HG02938 (cell line): ENCODE measurements at regions not wholly inside any gene's neighbourhood (a gene's known extent, or its start where the extent isn't known, plus 50 kb on each side); places are given as distances from the start of the nearest gene placed in this dataset.

Experiments
- ATAC-seq: cut with Tn5 transposase; IDR thresholded peaks from one replicate; pipeline ENCODE4 v1.9.1; 2021; ENCODE audit warnings: mild to moderate bottlenecking, moderate library complexity; ENCODE audit not compliant: unreplicated experiment

DNA sequence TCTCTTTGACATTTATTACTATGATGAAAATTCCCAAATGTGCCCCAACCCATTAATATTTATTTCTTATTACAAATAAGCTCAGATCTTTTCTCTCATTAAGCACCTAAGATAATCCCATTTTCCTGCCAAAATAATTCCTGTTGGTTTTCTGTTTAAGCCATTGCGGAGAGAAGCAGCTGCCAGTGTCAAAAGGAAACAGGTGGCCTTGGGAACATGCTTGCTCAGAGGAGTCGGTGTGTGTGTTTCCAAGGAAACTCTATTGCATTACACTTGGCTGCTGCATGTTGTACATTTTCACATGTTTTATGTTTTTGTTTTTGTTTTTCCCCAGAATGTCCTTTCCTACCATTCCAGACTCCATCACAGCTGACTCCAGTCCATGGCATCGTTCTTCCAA is 56.4 kb downstream of the CD24 start:
- ATAC-seq: no peak

DNA sequence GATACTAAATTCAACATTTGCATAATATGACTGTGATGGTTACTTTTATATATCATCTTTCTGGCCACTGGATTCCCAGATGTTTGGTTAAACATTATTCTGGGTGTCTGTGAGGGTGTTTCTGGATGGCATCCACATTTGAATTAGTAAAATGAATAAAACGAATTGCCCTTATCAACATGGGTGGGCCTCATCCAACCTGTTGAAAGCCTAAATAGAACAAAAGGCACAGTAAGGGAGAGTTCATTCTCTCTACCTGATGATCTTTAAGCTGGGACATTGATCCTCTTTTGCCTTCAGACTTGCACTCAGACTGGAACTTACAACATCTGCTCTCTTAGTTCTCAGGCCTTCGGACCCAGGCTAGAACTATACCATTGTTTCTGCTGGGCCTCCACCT is 57.6 kb downstream of the CD24 start:
- no peak for ATAC-seq

DNA sequence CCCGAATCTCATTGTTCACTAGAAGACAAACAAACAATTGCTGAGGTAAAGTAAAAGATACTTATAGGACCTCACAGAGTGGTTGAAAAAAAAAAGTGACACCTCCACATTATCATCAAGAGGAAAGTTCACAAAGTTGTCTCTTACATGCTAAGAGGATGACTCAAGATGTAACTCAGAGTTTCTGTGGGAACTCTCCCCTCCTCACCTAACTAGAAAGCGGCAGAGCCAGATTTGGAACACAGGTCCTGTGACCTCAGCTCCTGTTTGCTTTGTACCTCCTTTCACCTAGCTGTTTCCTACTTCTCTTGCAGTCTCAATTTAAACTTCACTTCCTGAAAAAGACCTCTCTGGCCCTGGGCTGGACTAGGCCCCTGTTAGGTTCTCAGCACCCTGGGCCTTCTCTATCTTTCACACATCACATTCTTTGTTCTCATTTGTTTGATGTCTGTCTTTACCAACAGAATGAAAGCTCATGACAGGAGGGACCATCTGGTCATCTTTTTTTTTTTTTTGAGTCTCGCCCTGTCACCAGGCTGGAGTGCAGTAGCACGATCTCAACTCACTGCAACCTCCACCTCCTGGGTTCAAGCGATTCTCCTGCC is 60.8 kb downstream of the CD24 start:
- no peak for ATAC-seq

DNA sequence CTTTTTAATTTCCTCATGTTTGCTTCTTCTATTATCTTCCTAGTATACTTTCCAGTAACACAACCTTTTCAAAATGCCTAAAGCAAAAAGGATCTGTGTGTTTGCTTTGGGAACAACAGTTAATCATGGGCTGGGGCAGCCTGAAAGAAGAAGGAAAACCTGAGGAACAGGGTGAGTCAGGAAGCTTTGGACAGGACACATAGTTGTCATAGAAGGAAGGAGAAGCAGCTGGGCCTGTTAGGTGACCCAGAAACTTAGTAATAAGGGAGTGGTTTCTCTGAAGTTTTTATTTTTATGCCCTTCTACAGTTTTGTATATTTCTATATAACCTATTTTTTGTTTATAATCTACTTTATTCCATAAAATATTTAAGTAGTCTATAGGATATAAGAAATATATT is 61.4 kb downstream of the CD24 start:
- ATAC-seq: no peak

DNA sequence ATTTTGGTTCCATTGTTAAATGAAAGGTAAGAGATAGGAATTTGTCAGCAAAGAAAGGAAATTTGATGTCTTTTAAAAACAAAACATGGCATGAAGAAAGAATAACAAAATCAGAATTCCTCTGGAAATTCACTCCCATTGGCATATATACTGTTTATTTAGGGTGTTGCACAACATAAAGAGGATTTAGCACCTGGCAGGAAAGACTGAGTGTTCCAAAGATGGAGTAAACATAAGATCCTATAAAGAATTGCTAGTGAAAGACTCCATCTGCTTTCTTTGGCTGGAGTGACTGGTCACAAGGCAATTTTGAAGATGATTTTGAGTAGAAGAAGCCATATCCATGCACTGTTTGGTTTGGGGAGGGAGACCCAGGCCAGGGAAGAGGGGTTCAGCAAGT is 62.4 kb downstream of the CD24 start:
- ATAC-seq: no peak

DNA sequence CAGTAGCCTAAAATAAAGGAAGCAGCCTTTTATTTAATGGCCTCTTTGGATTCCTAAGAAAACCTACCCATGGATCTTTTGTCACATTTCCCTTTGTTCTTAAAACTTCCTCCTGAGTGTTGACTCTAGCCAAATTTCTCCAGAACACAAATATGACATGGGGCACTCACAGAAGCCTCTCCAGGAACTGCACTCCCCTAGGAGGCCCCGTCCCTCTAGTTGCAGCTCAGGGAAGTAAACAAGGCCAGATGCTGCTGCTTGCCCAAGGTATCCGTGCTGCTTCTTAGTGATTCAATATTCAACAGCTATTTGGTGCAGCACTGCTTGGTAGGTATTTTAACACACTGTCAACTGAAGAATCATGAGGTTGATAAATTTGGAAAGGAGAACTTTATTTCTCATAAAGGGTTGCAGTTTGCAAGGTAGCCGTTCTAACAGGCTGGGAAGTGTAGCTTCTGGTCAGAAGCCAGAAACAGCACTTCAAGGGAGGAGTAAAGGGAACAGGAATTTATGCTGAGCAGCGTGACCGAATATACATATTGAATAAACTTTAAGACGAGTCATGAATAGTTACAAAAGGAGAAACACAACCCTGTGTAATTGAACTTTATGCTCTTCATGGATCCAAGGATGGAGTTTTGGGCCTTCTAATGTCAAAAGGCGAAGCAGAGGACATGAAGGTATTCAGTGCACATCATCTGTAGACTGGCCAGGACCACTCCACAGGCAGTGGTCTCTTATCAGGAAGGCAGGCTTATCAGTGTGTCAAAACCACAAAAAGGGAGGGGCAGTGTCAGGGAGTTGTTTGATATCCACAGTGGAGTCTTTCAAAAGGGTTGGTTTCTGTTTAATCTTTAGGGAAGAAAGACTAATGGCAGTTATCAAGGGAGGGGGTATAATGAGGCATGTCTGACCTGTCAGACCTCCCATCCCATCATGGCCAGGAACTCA is 63.3 kb downstream of the CD24 start:
- ATAC-seq: no peak

DNA sequence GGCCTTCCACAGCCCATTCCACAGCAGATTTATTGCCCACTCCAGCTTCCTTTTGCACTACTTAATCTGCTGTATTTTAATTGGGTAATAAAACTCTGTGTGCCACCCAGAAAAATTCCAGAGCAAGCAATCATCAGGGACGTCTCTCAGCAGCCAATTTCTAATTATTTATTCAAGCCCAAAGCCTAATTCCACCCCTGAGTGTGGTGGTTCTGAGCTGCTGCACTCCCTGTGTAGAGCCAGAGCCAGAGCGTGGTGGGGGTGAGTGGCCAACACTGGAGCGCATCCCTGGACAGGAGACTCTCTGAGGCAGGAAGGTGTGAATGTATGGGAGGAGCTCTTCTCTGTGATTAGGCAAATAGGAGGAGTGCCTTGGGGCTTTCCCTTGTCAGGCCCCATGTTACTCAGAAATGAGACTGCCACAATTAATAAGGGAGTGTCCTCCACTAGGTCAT is 66.1 kb downstream of the CD24 start:
- ATAC-seq: no peak

DNA sequence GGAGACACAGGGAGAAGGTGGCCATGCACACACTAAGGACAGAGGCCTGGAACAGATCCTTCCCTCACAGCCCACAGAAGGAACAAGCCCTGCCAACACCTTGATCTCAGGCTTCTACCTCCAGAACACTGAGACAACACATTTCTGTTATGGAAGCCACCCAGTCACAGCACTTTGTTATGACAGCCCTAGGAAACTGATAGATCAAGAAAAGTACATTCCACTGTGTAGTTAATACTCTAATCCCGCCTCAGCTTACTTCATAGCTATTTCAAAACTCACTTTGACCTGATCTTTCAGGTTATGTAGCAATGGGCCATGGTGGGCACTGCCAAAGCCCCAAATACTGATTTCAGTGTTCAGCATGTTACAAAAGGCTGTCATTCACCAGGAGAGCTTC is 66.8 kb downstream of the CD24 start:
- ATAC-seq: no peak

DNA sequence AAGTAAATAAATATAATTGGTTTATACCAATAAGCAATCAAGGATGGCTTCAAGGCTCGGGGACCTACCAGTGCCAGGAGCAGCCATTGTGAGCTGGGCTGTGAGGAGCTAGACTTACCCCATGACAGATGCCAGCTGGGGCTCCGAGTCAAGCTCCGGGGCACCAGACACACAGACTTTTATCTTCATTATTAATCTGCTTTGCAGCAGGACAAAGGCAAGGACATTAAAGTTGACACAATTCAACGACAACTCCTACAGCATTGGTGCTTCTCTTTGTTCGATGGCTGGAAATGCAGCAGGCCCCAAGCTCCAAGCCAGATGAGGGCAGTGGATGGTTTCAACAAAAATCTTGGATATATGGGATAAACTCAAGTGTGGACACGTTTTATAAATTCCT is 68.3 kb downstream of the CD24 start:
- no peak for ATAC-seq

DNA sequence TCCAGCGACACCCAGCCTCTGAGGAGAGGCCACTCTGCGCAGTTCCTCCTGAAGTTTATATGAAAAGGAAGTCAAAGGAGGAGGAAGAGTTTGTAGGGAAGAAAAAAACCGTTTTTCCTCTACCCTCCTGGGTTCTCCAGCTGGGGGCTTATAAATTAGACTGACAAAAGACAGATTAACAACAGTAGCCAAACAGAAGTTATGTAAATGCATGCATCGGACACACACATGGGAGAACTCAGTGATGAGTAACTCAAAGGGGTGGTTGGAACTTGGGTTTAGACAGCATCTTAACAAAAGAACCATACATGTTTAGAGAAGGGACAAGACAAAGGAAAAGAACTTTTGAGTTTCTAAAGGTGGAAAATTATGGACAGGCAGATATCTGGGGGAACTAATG is 71.2 kb downstream of the CD24 start:
- ATAC-seq: no peak

DNA sequence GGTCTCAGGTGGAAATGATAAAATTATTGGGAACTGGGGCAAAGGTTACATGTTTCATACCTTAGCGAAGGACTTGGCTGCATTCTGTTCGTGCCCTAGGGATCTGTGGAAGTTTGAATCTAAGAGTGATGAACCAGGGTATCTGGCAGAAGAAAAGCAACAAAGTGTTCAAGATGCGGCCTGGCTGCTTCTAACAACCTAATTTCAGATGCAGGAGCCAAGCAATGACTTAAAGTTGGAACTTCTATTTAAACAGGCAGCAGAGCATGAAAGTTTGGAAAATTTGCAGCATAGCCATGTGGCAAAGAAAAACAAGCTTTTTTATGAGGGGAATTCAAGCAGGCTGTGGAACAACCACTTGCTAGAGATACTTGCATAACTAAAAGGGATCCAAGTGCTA is 73.5 kb downstream of the CD24 start:
- no peak for ATAC-seq

DNA sequence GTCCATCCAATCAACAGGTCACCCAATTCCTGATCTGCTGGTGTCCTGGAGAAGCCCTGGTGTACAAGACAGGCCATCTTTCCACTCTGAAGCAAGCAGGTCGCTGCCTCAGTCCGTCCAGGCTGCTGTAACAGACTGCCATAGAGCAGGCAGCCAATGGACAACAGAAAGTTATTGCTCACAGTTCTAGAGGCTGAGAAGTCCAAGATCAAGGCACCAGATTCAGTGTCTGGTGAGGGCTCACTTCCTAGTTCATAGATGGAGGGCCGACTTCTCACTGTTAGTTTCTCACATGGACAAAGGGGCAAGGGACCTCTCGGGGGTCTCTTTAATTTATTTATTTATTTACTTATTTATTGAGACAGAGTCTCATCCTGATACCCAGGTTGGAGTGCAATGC is 74.8 kb downstream of the CD24 start:
- no peak for ATAC-seq

DNA sequence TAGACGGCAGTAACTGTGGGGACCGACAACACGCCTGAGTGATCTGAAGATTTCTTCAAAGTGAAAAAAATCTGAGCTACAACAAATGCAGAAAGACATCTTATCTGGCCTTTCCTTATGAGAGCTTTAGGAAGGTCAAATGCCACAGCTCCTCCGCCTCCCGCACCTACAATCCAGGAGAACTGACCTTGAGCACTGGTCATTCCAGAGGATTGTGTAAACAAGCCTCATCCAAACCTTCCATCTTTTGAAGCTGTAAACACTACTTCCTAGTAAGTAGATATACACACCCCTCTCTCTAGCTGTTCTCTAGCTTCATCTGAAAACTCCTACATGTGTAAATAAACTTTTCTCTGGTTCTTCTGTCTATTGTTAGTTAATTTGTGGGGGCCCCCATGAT is 76.9 kb downstream of the CD24 start:
- no peak for ATAC-seq

DNA sequence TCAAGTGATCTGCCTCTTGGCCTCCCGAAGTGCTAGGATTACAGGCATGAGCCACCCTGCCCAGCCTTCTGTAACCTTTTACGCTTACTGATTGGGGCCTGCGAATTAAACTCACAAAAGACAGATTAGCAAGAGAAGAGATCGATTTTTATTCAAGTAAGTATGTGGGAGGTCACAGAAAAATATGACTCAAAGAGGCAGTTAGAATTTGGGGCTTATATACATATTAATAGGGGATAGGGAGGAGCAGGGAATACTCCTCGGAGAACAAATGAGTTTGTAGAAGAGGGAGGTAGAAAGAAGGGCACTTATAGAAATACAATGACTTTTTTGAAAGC is 78.9 kb downstream of the CD24 start:
- no peak for ATAC-seq

DNA sequence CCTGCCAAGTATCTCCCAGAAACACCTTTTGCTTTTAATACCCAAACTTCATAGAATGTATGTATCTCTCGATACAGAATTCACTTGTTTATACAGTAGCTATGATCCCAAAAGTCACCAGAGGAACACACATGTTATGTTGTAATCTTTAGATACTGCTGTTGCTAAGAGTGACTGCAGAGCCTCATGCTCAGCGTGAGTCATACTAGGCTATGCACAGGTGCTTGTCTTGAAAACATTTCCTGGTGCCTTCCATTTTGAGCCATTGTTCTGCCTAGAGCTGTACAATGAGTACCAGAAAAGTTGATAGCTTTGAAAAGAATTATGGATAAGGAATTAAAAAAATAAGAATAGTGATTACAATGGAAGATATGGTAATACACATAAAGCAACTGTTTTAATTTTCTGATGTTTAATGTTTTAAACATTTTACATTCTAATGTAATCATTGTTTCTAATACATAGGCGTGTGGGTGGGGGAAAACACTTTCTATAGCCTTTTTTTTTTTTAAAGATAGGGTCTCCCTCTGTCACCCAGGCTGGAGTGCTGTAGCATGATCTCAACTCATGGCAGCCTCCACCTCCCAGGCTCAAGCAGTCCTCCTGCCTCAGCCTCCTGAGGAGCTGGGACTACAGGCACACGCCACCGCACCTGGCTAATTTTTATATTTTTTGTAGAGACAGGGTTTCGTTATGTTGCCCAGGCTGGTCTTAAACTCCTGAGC is 79.4 kb downstream of the CD24 start:
- no peak for ATAC-seq

DNA sequence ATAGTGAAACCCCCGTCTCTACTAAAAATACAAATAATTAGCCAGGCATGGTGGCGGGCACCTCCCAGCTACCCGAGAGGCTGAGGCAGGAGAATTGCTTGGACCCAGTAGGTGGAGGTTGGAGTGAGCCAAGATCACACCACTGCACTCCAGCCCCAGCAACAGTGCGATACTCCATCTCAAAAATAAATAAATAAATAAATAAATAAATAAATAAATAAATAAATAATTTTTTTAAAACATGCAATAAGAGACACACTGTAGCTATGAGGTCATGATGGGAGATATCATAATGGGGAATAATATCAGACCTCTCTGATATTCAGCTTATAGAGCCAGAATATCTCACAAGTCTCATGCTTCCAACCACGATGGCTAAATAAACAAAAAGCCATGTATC is 82.3 kb downstream of the CD24 start:
- no peak for ATAC-seq

DNA sequence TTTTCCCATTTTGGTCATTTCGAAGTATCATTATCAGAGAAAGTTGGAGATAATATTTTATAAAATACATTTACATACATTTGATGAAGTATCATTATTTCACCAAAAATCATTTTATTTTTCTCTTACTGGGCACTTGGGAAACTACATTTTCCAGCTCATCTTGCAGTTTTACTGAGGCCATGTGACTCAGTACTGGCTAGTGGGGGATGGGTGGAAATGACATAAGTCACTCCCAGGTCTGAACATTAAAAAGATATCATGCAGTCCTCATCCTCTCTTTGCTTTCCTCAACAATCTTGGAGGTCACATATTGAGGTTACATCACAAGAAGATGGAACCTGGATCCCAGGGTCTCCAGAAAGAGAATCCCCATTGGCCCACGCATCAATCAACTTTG is 84.1 kb downstream of the CD24 start:
- ATAC-seq: no peak

DNA sequence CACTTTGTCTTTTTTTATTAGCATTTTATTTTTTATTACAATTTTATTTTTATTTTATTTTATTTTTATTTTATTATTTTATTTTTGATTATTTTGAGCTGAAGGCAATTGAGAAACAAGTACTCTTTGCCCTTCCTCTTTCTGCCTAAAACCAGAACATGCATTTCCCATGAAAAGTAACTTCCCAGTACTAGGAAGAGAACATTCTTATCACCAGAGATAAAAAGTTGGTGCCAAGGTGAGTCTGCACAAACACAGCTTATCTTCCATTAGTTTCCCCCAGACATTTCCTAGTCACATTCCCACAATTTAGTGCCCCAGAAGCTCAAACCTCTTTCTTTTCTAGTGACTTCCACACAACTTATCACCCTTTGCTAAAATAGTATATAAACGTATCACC is 84.8 kb downstream of the CD24 start:
- no peak for ATAC-seq

DNA sequence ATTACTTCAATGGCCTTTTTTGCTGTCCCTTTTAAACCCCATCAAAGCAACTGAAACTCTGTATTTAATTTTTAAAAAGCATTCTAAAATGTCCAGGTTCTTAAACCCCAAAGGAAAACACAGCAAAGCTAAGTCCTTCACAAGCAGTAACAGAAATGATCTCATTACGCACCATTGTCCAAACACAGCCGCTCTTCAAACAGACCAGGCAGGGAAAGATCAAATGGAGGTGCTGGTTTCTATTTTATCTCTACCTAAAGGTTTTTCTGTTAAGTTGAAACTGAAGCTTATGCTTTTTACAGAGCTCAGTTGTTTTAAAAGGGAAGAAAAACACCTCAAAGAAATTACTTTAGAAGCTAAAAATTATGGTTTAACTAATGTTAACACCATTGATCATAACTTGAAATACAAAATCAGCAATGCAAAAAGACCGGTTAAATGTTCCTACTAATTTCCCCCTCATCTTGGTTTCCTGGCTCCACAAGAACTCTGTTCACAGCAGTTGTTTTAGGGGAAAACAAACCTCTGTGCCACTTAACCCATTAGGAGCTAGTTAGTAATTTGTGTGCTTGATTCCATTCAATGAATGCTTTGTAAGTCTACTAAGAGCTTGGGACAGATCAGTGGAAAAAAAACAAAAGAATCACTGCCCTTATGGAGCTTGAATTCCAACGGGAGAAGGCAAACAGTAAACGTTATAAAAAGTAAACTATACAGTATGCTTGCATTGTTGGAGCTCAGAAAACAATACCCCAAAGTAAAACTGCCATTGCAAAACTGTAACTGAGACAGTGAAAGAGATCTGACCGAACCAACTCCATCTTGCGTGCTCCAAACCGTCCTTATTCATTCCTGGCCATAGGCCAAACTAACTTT is 87.4 kb downstream of the CD24 start:
- no peak for ATAC-seq

DNA sequence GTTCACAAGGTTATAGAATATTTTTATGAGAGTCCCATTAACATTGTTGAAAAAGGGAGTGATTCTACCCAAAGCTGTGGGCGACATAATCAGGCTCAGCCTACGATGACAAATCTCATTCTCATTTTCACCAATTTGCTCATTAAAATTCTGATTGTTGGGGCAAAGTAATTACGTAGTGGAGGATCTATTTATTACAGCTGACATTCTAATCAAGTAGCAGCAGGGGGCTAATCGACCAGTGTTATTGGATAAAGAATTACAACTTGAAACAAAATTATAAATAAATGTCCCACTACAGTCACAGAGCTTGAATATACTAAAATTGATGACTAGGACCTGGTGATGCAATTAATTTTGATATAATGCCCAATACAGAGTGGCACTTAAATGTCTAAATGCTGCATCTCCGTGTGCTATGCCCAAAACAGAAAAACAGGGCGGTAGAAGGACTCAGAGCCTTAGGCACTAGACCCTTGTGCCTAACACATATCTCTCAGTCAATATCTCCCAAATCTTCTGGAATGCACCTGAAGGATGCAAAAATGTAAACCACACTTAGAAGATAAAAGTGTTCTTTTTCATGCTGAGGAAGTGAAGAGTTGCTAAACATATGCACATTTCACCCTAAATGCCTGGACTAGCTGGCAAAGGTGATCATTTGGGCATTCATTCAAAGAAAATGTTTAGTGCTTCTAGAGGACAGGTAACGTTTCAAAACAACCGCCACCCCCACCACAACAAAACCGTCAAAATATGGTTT is 88.3 kb downstream of the CD24 start:
- ATAC-seq: no peak
